WERI-Rb-1 (cell line): ENCODE measurements at regions not wholly inside any gene's neighbourhood (a gene's known extent, or its start where the extent isn't known, plus 50 kb on each side); places are given as distances from the start of the nearest gene placed in this dataset.

Source experiments
- DNase-seq: peaks from one replicate; pipeline ENCODE4 v3.0.0-alpha.2; 2020
- H3K27ac ChIP-seq: fragments of 250-450 bp; sonication (Bioruptor Pico); 2 replicates; pipeline ENCODE4 v1.5.1; 2020; ENCODE audit warnings: mild to moderate bottlenecking, moderate library complexity
- H3K27me3 ChIP-seq: fragments of 250-450 bp; sonication (Bioruptor Pico); 2 replicates; pipeline ENCODE4 v1.5.1; 2021; ENCODE audit warnings: mild to moderate bottlenecking, low read depth, moderate library complexity; ENCODE audit not compliant: insufficient read depth, severe bottlenecking
- H3K36me3 ChIP-seq: fragments of 250-450 bp; sonication (Bioruptor Pico); 2 replicates; pipeline ENCODE4 v1.5.1; 2020; ENCODE audit warnings: mild to moderate bottlenecking, moderate library complexity
- H3K4me3 ChIP-seq: 2 replicates; pipeline ENCODE4 v1.5.1; 2011; ENCODE audit warnings: low read depth, mild to moderate bottlenecking, control low read depth, low read length
- H3K9me3 ChIP-seq: fragments of 250-450 bp; sonication (Bioruptor Pico); 2 replicates; pipeline ENCODE4 v1.5.1; 2021; ENCODE audit warnings: mild to moderate bottlenecking, moderate library complexity; ENCODE audit not compliant: severe bottlenecking
- TF ChIP-seq, protein P1 (sequence below): IDR thresholded peaks from 2 replicates; pipeline ENCODE4 v1.5.1; 2011; ENCODE audit warnings: low read depth, mild to moderate bottlenecking, control low read depth, inconsistent platforms, low read length

DNA sequence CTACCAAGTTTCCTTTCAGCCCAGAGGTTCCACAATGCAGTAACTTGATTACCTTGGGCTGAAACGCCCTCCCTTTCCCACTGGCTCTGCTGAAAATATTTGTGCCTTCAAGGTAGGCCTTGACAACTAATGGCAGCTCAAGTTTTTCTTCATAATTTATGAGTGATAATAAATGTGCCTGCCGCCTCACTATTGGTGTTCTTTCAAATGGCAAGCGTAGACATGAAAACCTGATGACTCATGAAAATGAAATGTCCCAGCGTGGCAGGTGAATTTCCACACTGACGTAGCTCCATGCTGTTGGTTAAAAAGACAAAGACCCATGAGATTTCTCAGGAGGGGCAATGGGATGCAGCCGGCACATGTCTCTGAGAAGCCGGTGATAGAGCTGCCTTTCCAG is 107.2 kb upstream of the GGTLC1 start:
- TF ChIP-seq, protein P1, sequence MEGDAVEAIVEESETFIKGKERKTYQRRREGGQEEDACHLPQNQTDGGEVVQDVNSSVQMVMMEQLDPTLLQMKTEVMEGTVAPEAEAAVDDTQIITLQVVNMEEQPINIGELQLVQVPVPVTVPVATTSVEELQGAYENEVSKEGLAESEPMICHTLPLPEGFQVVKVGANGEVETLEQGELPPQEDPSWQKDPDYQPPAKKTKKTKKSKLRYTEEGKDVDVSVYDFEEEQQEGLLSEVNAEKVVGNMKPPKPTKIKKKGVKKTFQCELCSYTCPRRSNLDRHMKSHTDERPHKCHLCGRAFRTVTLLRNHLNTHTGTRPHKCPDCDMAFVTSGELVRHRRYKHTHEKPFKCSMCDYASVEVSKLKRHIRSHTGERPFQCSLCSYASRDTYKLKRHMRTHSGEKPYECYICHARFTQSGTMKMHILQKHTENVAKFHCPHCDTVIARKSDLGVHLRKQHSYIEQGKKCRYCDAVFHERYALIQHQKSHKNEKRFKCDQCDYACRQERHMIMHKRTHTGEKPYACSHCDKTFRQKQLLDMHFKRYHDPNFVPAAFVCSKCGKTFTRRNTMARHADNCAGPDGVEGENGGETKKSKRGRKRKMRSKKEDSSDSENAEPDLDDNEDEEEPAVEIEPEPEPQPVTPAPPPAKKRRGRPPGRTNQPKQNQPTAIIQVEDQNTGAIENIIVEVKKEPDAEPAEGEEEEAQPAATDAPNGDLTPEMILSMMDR: no peak
- no peaks in the 10 kb centered on the region for H3K27me3 ChIP-seq
- H3K36me3 ChIP-seq: no peaks in the 10 kb centered on the region
- H3K9me3 ChIP-seq: no peaks in the 10 kb centered on the region
- no peak overlapping the region for H3K27ac ChIP-seq
- no peak overlapping the region for H3K4me3 ChIP-seq
- no peak for DNase-seq

GRCh38 chr20:24095303-24095702 is 106.7 kb upstream of the GGTLC1 start:
- H3K9me3 ChIP-seq: no peaks in the 10 kb centered on the region
- H3K27me3 ChIP-seq: no peaks in the 10 kb centered on the region
- no peaks in the 10 kb centered on the region for H3K36me3 ChIP-seq
- TF ChIP-seq, protein P1: no peak
- H3K27ac ChIP-seq: no peak overlapping the region
- DNase-seq: no peak
- H3K4me3 ChIP-seq: no peak overlapping the region

GRCh38 chr20:24089576-24089975 is 101.0 kb upstream of the GGTLC1 start:
- Histone ChIP-seq H3K36me3 (no peaks in the 10 kb centered on the region), H3K27ac (no peak overlapping the region), H3K4me3 (no peak overlapping the region), H3K27me3 (no peaks in the 10 kb centered on the region), H3K9me3 (no peaks in the 10 kb centered on the region)
- DNase-seq: no peak
- TF ChIP-seq, protein P1: no peak

DNA sequence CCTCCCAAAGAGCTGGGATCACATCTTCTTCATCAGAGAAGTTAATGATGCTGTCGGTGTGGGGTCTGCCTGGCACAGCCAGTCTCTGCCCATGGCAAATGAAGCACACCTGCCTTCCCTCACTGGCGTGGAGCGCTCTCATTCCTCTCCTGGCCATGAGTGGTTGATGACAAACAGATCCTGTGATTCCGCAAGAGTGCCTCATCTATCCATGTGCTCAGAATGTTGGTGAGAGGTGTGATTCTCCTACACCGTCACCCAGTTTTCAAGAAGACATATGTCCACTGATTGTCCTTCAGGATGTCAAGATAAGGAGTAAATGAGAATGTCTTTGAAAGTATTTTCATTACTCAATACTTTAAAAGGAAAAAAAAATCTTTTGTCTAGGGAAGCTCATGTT is 97.5 kb upstream of the GGTLC1 start:
- Histone ChIP-seq H3K27me3 (no peaks in the 10 kb centered on the region), H3K36me3 (no peaks in the 10 kb centered on the region), H3K4me3 (no peak overlapping the region), H3K9me3 (no peaks in the 10 kb centered on the region), H3K27ac (no peak overlapping the region)
- TF ChIP-seq, protein P1: no peak
- no peak for DNase-seq

DNA sequence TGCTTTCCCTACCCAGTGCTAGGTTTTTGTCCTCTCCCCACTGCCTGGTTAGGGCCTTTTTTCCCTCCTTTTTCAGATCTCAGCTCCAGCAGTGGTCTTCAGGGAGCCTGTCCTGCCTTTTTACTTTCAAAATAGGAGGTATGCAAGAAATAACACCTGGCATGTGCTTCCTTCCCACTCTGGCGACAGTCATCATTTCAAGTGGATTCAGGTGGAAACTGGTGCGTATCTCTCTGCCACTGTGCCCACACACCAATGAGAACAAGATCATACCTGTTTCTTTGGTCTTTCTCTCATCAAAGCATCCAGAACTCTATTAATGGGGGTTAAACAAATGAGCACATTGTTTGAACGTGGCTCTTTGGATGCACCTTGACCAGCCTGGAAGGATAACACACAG is 95.7 kb upstream of the GGTLC1 start:
- TF ChIP-seq, protein P1: no peak
- no peaks in the 10 kb centered on the region for H3K9me3 ChIP-seq

GRCh38 chr20:24081077-24081476 is 92.5 kb upstream of the GGTLC1 start:
- Histone ChIP-seq H3K4me3 (no peak overlapping the region), H3K9me3 (no peaks in the 10 kb centered on the region), H3K27ac (no peak overlapping the region), H3K36me3 (no peaks in the 10 kb centered on the region), H3K27me3 (no peaks in the 10 kb centered on the region)
- DNase-seq: no peak
- TF ChIP-seq, protein P1: no peak

More for the DNA sequence above, 95.7 kb upstream of the GGTLC1 start:
- H3K27ac ChIP-seq: no peak overlapping the region
- no peak overlapping the region for H3K4me3 ChIP-seq
- no peak for DNase-seq
- H3K36me3 ChIP-seq: no peaks in the 10 kb centered on the region
- no peaks in the 10 kb centered on the region for H3K27me3 ChIP-seq
